Spleen (tissue), 11 donors: ENCODE measurements at regions not wholly inside any gene's neighbourhood (a gene's known extent, or its start where the extent isn't known, plus 50 kb on each side); places are given as distances from the start of the nearest gene placed in this dataset.

Experiments
- DNase-seq: peaks from one replicate; pipeline ENCODE4 v3.0.0-alpha.2; 2020
- H3K27ac ChIP-seq, 8 donors: fragments of 200-600 bp; sonication (generic) in 7 of 8; 1 replicate in 4 of 8; 2 replicates in 4 of 8; pipeline versions ENCODE4 v1.5.0 to v1.8.0; 2016 to 2021; ENCODE audit warnings: inconsistent platforms in 4 of 8, mild to moderate bottlenecking in 4 of 8, moderate library complexity in 1 of 8
- H3K27me3 ChIP-seq, 7 donors: fragments of 200-600 bp; sonication (generic) in 6 of 7; replicated peaks in 1 of 7; 1 replicate in 4 of 7; 2 replicates in 3 of 7; pipeline versions ENCODE4 v1.5.0 to v1.8.0; 2016 to 2021; ENCODE audit warnings: inconsistent platforms in 3 of 7, mild to moderate bottlenecking in 1 of 7
- H3K36me3 ChIP-seq, 6 donors: fragments of 200-600 bp; sonication (generic) in 5 of 6; 1 replicate in 4 of 6; 2 replicates in 2 of 6; pipeline versions ENCODE4 v1.5.0 to v1.8.0; 2016 to 2021; ENCODE audit warnings: inconsistent platforms in 2 of 6
- H3K4me1 ChIP-seq, 6 donors: fragments of 200-600 bp; sonication (generic) in 5 of 6; 1 replicate in 3 of 6; 2 replicates in 3 of 6; pipeline versions ENCODE4 v1.5.0 to v1.8.0; 2016 to 2021; ENCODE audit warnings: inconsistent platforms in 3 of 6
- H3K4me3 ChIP-seq, 8 donors: fragments of 200-600 bp; sonication (generic) in 7 of 8; 1 replicate in 4 of 8; 2 replicates in 4 of 8; pipeline versions ENCODE4 v1.5.0 to v1.8.0; 2016 to 2021; ENCODE audit warnings: inconsistent platforms in 4 of 8, mild to moderate bottlenecking in 4 of 8, moderate library complexity in 2 of 8
- H3K9me3 ChIP-seq, 8 donors: fragments of 200-600 bp; sonication (generic) in 7 of 8; 1 replicate in 4 of 8; 2 replicates in 4 of 8; pipeline versions ENCODE4 v1.5.0 to v1.8.0; 2016 to 2021; ENCODE audit warnings: inconsistent platforms in 4 of 8
- CTCF ChIP-seq, 11 experiments: fragments of 200-600 bp in 7 of 11; fragments of 450-650 bp in 4 of 11; sonication (generic) in 4 of 11; IDR thresholded peaks in 8 of 11; conservative IDR thresholded peaks in 3 of 11; 1 replicate in 7 of 11; 2 replicates in 4 of 11; pipeline versions ENCODE4 v1.4.0 to v1.8.0; 2016 to 2021; ENCODE audit warnings: antibody characterized with exemption in 11 of 11, inconsistent platforms in 4 of 11, mild to moderate bottlenecking in 1 of 11
- POLR2A ChIP-seq, 3 donors: fragments of 450-650 bp; IDR thresholded peaks; one replicate each; pipeline ENCODE4 v1.5.1; 2017; ENCODE audit warnings: antibody characterized with exemption in 3 of 3, mild to moderate bottlenecking in 1 of 3
- POLR2AphosphoS5 ChIP-seq, 3 donors: sonication (generic); formaldehyde crosslinking; IDR thresholded peaks; one replicate each; pipeline ENCODE4 v1.5.1; 2017; ENCODE audit warnings: antibody characterized with exemption in 3 of 3
- WGBS, 5 donors: extraction: QIAGEN DNeasy Blood & Tissue Kit in 3 of 5; methylation state at CpG; one replicate each; pipeline versions ENCODE4 v1.1.5 to v1.1.7; 2013 to 2018; 5-methylcytosine and 5-hydroxymethylcytosine counted together
- intact Hi-C: fragments of 100-400 bp; cut with DNase I; formaldehyde crosslinking; loops from one replicate; pipeline ENCODE4 v1.15.0; 2023; ENCODE audit warnings: low total_unique reads
- donor health status: healthy with polysubstance abuse.
- donor health status: DM: no; HTN: no; CAD: no; lungs with moderate emphysema.
- donor health status: DM: no; HTN: no; CAD: no.
- donor health status: Bipolar disorder and iron deficiency.
- donor health status: healthy.
- donor health status: DM: no; HTN: no; CAD: no.
- donor health status: DM: yes; HTN: yes; CAD: no.

- Histone ChIP-seq H3K36me3 (no peaks in the 10 kb centered on the region), H3K27me3 (peaks cover 0 to 3% (median 0%) of the 10 kb centered on the region in 7 donors), H3K27ac (no peak overlapping the region), H3K4me1 (no peaks in the 10 kb centered on the region), H3K4me3 (no peak overlapping the region), H3K9me3 (no peaks in the 10 kb centered on the region)
- no peak for TF ChIP-seq POLR2A (IDR thresholded peaks at IDR 0.05)
- TF ChIP-seq CTCF (IDR thresholded peaks at IDR 0.05 in 8 of 11, conservative IDR thresholded peaks at IDR 0.05 in 3 of 11) = no peak
- TF ChIP-seq POLR2AphosphoS5 (IDR thresholded peaks at IDR 0.05) = no peak
- no peak for DNase-seq
- intact Hi-C loops = no loop called here
- WGBS, 5 donors = 75 to 91% (median 80%) methylated on average over 3 of the region's 3 CpGs
Observed at GRCh38 chr18:47513614-47514013, 262.2 kb upstream of the SKOR2 start.

- no peaks in the 10 kb centered on the region for H3K4me1 ChIP-seq
- no peak for TF ChIP-seq CTCF (IDR thresholded peaks at IDR 0.05 in 8 of 11, conservative IDR thresholded peaks at IDR 0.05 in 3 of 11)
- TF ChIP-seq POLR2AphosphoS5 (IDR thresholded peaks at IDR 0.05) = no peak
- no peak for TF ChIP-seq POLR2A (IDR thresholded peaks at IDR 0.05)
- no peaks in the 10 kb centered on the region for H3K36me3 ChIP-seq
- H3K27ac ChIP-seq = no peak overlapping the region
- no peak for DNase-seq
- intact Hi-C loops = no loop called here
- 83 to 87% (median 86%) methylated on average over 13 of the region's 13 CpGs for WGBS, 5 donors
- no peak overlapping the region for H3K4me3 ChIP-seq
- H3K27me3 ChIP-seq = peaks cover 0 to 3% (median 0%) of the 10 kb centered on the region in 7 donors
- H3K9me3 ChIP-seq = no peaks in the 10 kb centered on the region
Observed at GRCh38 chr18:47512726-47513435, 261.4 kb upstream of the SKOR2 start.

- H3K36me3 ChIP-seq = no peaks in the 10 kb centered on the region
- no peak overlapping the region for H3K4me3 ChIP-seq
- intact Hi-C loops = no loop called here
- H3K4me1 ChIP-seq = no peaks in the 10 kb centered on the region
- H3K27ac ChIP-seq = no peak overlapping the region
- DNase-seq = no peak
- TF ChIP-seq POLR2AphosphoS5 (IDR thresholded peaks at IDR 0.05) (no peak), CTCF (IDR thresholded peaks at IDR 0.05 in 8 of 11, conservative IDR thresholded peaks at IDR 0.05 in 3 of 11) (no peak), POLR2A (IDR thresholded peaks at IDR 0.05) (no peak)
- WGBS, 5 donors = 77 to 92% (median 89%) methylated on average over 6 of the region's 6 CpGs
- peaks cover 0 to 3% (median 0%) of the 10 kb centered on the region in 7 donors for H3K27me3 ChIP-seq
- no peaks in the 10 kb centered on the region for H3K9me3 ChIP-seq
Observed at GRCh38 chr18:47512056-47512455, 260.6 kb upstream of the SKOR2 start.

- Histone ChIP-seq H3K27me3 (peaks cover 0 to 3% (median 0%) of the 10 kb centered on the region in 7 donors), H3K4me3 (no peak overlapping the region), H3K4me1 (no peaks in the 10 kb centered on the region), H3K27ac (no peak overlapping the region), H3K9me3 (no peaks in the 10 kb centered on the region), H3K36me3 (no peaks in the 10 kb centered on the region)
- intact Hi-C loops = no loop called here
- WGBS, 5 donors = 82 to 93% (median 86%) methylated on average over 4 of the region's 4 CpGs
- TF ChIP-seq POLR2A (IDR thresholded peaks at IDR 0.05) = no peak
- no peak for TF ChIP-seq POLR2AphosphoS5 (IDR thresholded peaks at IDR 0.05)
- TF ChIP-seq CTCF (IDR thresholded peaks at IDR 0.05 in 8 of 11, conservative IDR thresholded peaks at IDR 0.05 in 3 of 11) = no peak
- no peak for DNase-seq
Observed at GRCh38 chr18:47510831-47511230, 259.4 kb upstream of the SKOR2 start.
